ENCODE measurements at regions not wholly inside any gene's neighbourhood (a gene's known extent, or its start where the extent isn't known, plus 50 kb on each side); places are given as distances from the start of the nearest gene placed in this dataset.

GRCh38 chr5:51544031-51544785 is 161.0 kb downstream of the ISL1 start:
- intact Hi-C loops (cut with DNase I; ENCODE audit: low total_unique reads) = no loop called here
- 42% methylated on average over 2 of the region's 2 CpGs for WGBS, 2 donors
- Histone ChIP-seq H3K4me1 (no peaks in the 10 kb centered on the region), H3K4me3 (no peak overlapping the region), H3K36me3 (ENCODE audit: low read depth, missing control alignments) (no peaks in the 10 kb centered on the region), H3K27me3 (no peaks in the 10 kb centered on the region), H3K9me3 (no peaks in the 10 kb centered on the region), H3K27ac (no peak overlapping the region)
- TF ChIP-seq CTCF (IDR thresholded peaks at IDR 0.05) = no peak
- no peak for TF ChIP-seq POLR2A (IDR thresholded peaks at IDR 0.05)
- no peak for DNase-seq

DNA sequence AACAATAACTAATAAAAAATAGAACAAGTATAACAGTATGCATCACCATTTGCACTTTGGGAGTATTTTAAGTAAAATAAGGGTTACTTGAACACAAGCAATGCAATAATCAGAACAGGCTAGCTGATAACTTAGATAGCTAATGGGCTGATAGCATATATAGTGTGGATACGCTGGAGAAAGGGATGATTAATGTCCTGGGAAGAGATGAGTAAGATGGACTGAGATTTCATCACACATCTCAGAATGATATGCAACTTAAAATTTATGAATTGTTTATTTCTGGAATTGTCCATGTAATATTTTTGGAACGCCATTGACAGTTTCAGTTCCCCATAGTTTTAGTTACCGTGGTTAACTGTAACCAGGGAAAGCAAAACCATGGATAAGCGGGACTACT is 173.6 kb downstream of the ISL1 start:
- Histone ChIP-seq H3K27me3 (no peaks in the 10 kb centered on the region), H3K4me1 (no peaks in the 10 kb centered on the region), H3K36me3 (ENCODE audit: low read depth, missing control alignments) (no peaks in the 10 kb centered on the region), H3K4me3 (no peak overlapping the region), H3K27ac (no peak overlapping the region), H3K9me3 (no peaks in the 10 kb centered on the region)
- WGBS, 2 donors = 86 to 89% methylated on average over 4 of the region's 4 CpGs
- DNase-seq = no peak
- intact Hi-C loops (cut with DNase I; ENCODE audit: low total_unique reads) = no loop called here
- TF ChIP-seq POLR2A (IDR thresholded peaks at IDR 0.05) = no peak
- TF ChIP-seq CTCF (IDR thresholded peaks at IDR 0.05) = no peak

DNA sequence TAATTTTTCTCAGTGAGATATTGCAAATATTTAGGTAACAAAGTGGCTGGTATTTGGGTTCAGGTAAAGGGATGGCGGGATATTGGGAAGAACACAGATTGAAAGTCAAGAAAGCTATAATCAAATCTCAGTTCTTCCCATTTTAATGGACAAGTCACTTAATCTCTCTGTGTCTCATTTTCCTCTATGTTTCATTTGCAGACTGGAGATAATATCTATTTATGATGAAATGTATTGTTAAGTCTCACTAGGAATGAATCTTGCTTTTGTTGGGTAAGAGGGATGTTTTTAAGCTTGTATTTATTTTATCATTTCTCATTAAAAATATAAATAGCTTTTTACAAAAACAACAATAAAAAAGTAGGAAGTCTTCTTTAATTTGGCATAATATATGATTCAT is 175.4 kb downstream of the ISL1 start:
- DNase-seq = no peak
- H3K27ac ChIP-seq = no peak overlapping the region
- H3K9me3 ChIP-seq = no peaks in the 10 kb centered on the region
- H3K27me3 ChIP-seq = no peaks in the 10 kb centered on the region
- TF ChIP-seq CTCF (IDR thresholded peaks at IDR 0.05) (no peak), POLR2A (IDR thresholded peaks at IDR 0.05) (no peak)
- H3K4me3 ChIP-seq = no peak overlapping the region
- 97 to 98% methylated on average over 1 of the region's 1 CpG for WGBS, 2 donors
- H3K36me3 ChIP-seq (ENCODE audit: low read depth, missing control alignments) = no peaks in the 10 kb centered on the region
- no peaks in the 10 kb centered on the region for H3K4me1 ChIP-seq
- intact Hi-C loops (cut with DNase I; ENCODE audit: low total_unique reads) = no loop called here

DNA sequence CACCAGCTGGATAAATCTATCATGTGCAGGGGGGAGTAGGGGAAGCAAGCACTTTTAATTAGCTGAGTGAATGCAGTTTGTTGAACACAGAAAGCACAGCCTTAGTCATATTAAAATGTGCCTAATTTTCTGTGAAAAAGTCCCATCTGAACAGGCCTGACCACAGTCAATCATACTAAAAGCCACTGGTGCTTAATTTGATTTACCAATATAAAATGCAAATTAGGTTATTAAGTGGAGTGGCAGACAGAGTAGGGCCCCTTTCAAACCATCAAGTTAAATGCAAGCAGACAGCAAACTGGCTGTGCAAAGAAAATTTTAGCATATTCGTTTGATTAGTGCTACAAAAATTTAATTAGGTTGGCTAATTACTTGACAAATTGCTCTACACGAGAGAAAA is 176.1 kb downstream of the ISL1 start:
- intact Hi-C loops (cut with DNase I; ENCODE audit: low total_unique reads) = no loop called here
- Histone ChIP-seq H3K27ac (no peak overlapping the region), H3K4me3 (no peak overlapping the region), H3K36me3 (ENCODE audit: low read depth, missing control alignments) (no peaks in the 10 kb centered on the region), H3K27me3 (no peaks in the 10 kb centered on the region), H3K9me3 (no peaks in the 10 kb centered on the region), H3K4me1 (no peaks in the 10 kb centered on the region)
- no peak for TF ChIP-seq CTCF (IDR thresholded peaks at IDR 0.05)
- no peak for TF ChIP-seq POLR2A (IDR thresholded peaks at IDR 0.05)
- 53 to 55% methylated on average over 2 of the region's 2 CpGs for WGBS, 2 donors
- no peak for DNase-seq
